ENCODE measurements at regions not wholly inside any gene's neighbourhood (a gene's known extent, or its start where the extent isn't known, plus 50 kb on each side); places are given as distances from the start of the nearest gene placed in this dataset.
"Not testable (repeated sequence)": the region's sequence is repeated elsewhere in the genome, so short reads cannot be mapped to it uniquely, and the experiment has no call there.

GRCh38 chr6:169093770-169094551 is 159.7 kb downstream of the THBS2 start:
- Mint-ChIP-seq H3K4me3 (ENCODE audit: low read depth) (no peak overlapping the region), H3K4me1 (ENCODE audit: low read depth) (no peaks in the 10 kb centered on the region), H3K27me3 (ENCODE audit: low read depth) (no peaks in the 10 kb centered on the region), H3K27ac (no peak overlapping the region), H3K9me3 (peaks cover 28% of the 10 kb centered on the region), H3K36me3 (ENCODE audit: low read depth) (no peaks in the 10 kb centered on the region)
- intact Hi-C loops (cut with micrococcal nuclease), result no loop called here
- DNase-seq (ENCODE audit: low spot score), result no peak

- no peaks in the 10 kb centered on the region for H3K36me3 Mint-ChIP-seq (ENCODE audit: low read depth)
- H3K27me3 Mint-ChIP-seq (ENCODE audit: low read depth), result no peaks in the 10 kb centered on the region
- H3K27ac Mint-ChIP-seq, result no peak overlapping the region
- peaks cover 30% of the 10 kb centered on the region for H3K9me3 Mint-ChIP-seq
- intact Hi-C loops (cut with micrococcal nuclease), result no loop called here
- H3K4me3 Mint-ChIP-seq (ENCODE audit: low read depth), result no peak overlapping the region
- H3K4me1 Mint-ChIP-seq (ENCODE audit: low read depth), result no peaks in the 10 kb centered on the region
- no peak for DNase-seq (ENCODE audit: low spot score)
These were observed 160.5 kb downstream of the THBS2 start for GRCh38 chr6:169093066-169093723.

GRCh38 chr6:169092375-169092774 is 161.3 kb downstream of the THBS2 start:
- no peaks in the 10 kb centered on the region for H3K36me3 Mint-ChIP-seq (ENCODE audit: low read depth)
- DNase-seq (ENCODE audit: low spot score), result no peak
- no peak overlapping the region for H3K27ac Mint-ChIP-seq
- peaks cover 30% of the 10 kb centered on the region for H3K9me3 Mint-ChIP-seq
- no peaks in the 10 kb centered on the region for H3K4me1 Mint-ChIP-seq (ENCODE audit: low read depth)
- H3K27me3 Mint-ChIP-seq (ENCODE audit: low read depth), result no peaks in the 10 kb centered on the region
- H3K4me3 Mint-ChIP-seq (ENCODE audit: low read depth), result no peak overlapping the region
- intact Hi-C loops (cut with micrococcal nuclease), result no loop called here

- not testable (repeated sequence) for H3K4me3 Mint-ChIP-seq (ENCODE audit: low read depth); H3K27ac Mint-ChIP-seq
These were observed 163.0 kb downstream of the THBS2 start for GRCh38 chr6:169090514-169091127.

GRCh38 chr6:169088762-169089161 is 164.9 kb downstream of the THBS2 start:
- Mint-ChIP-seq H3K9me3 (peaks cover 30% of the 10 kb centered on the region), H3K27ac (no peak overlapping the region), H3K4me1 (ENCODE audit: low read depth) (no peaks in the 10 kb centered on the region), H3K36me3 (ENCODE audit: low read depth) (no peaks in the 10 kb centered on the region), H3K27me3 (ENCODE audit: low read depth) (no peaks in the 10 kb centered on the region), H3K4me3 (ENCODE audit: low read depth) (no peak overlapping the region)
- no peak for DNase-seq (ENCODE audit: low spot score)
- intact Hi-C loops (cut with micrococcal nuclease), result no loop called here

More at GRCh38 chr6:169090514-169091127, 163.0 kb downstream of the THBS2 start:
- H3K36me3 Mint-ChIP-seq (ENCODE audit: low read depth); H3K27me3 Mint-ChIP-seq (ENCODE audit: low read depth); intact Hi-C loops (cut with micrococcal nuclease); DNase-seq (ENCODE audit: low spot score); H3K4me1 Mint-ChIP-seq (ENCODE audit: low read depth): not testable (repeated sequence)
- peaks cover 30% of the 10 kb centered on the region for H3K9me3 Mint-ChIP-seq

GRCh38 chr6:169087443-169088041 is 166.1 kb downstream of the THBS2 start:
- H3K27me3 Mint-ChIP-seq (ENCODE audit: low read depth), result no peaks in the 10 kb centered on the region

GRCh38 chr6:169086616-169087015 is 167.0 kb downstream of the THBS2 start:
- H3K27me3 Mint-ChIP-seq (ENCODE audit: low read depth); DNase-seq (ENCODE audit: low spot score); H3K36me3 Mint-ChIP-seq (ENCODE audit: low read depth); H3K4me1 Mint-ChIP-seq (ENCODE audit: low read depth); intact Hi-C loops (cut with micrococcal nuclease); H3K27ac Mint-ChIP-seq; H3K4me3 Mint-ChIP-seq (ENCODE audit: low read depth): not testable (repeated sequence)
- peaks cover 24% of the 10 kb centered on the region for H3K9me3 Mint-ChIP-seq

More at GRCh38 chr6:169087443-169088041, 166.1 kb downstream of the THBS2 start:
- H3K27ac Mint-ChIP-seq, result no peak overlapping the region
- intact Hi-C loops (cut with micrococcal nuclease), result no loop called here
- no peaks in the 10 kb centered on the region for H3K36me3 Mint-ChIP-seq (ENCODE audit: low read depth)
- H3K9me3 Mint-ChIP-seq, result peaks cover 30% of the 10 kb centered on the region
- no peak for DNase-seq (ENCODE audit: low spot score)
- H3K4me3 Mint-ChIP-seq (ENCODE audit: low read depth), result no peak overlapping the region
- H3K4me1 Mint-ChIP-seq (ENCODE audit: low read depth), result no peaks in the 10 kb centered on the region

GRCh38 chr6:169086020-169086419 is 167.6 kb downstream of the THBS2 start:
- intact Hi-C loops (cut with micrococcal nuclease), result no loop called here
- Mint-ChIP-seq H3K27me3 (ENCODE audit: low read depth) (no peaks in the 10 kb centered on the region), H3K27ac (no peak overlapping the region), H3K4me1 (ENCODE audit: low read depth) (no peaks in the 10 kb centered on the region), H3K9me3 (peaks cover 18% of the 10 kb centered on the region), H3K4me3 (ENCODE audit: low read depth) (no peak overlapping the region), H3K36me3 (ENCODE audit: low read depth) (no peaks in the 10 kb centered on the region)
- DNase-seq (ENCODE audit: low spot score), result no peak

GRCh38 chr6:169085466-169085865 is 168.2 kb downstream of the THBS2 start:
- intact Hi-C loops (cut with micrococcal nuclease), result no loop called here
- no peaks in the 10 kb centered on the region for H3K4me1 Mint-ChIP-seq (ENCODE audit: low read depth)
- H3K4me3 Mint-ChIP-seq (ENCODE audit: low read depth), result no peak overlapping the region
- no peak for DNase-seq (ENCODE audit: low spot score)
- H3K27me3 Mint-ChIP-seq (ENCODE audit: low read depth), result no peaks in the 10 kb centered on the region
- no peaks in the 10 kb centered on the region for H3K36me3 Mint-ChIP-seq (ENCODE audit: low read depth)
- peaks cover 13% of the 10 kb centered on the region for H3K9me3 Mint-ChIP-seq
- no peak overlapping the region for H3K27ac Mint-ChIP-seq

GRCh38 chr6:169084557-169084956 is 169.1 kb downstream of the THBS2 start:
- H3K27ac Mint-ChIP-seq; H3K36me3 Mint-ChIP-seq (ENCODE audit: low read depth); intact Hi-C loops (cut with micrococcal nuclease); H3K9me3 Mint-ChIP-seq; H3K4me1 Mint-ChIP-seq (ENCODE audit: low read depth); H3K4me3 Mint-ChIP-seq (ENCODE audit: low read depth); DNase-seq (ENCODE audit: low spot score); H3K27me3 Mint-ChIP-seq (ENCODE audit: low read depth): not testable (repeated sequence)

GRCh38 chr6:169084067-169084466 is 169.6 kb downstream of the THBS2 start:
- DNase-seq (ENCODE audit: low spot score), result no peak

GRCh38 chr6:169083508-169083874 is 170.2 kb downstream of the THBS2 start:
- DNase-seq (ENCODE audit: low spot score), result no peak
- intact Hi-C loops (cut with micrococcal nuclease), result no loop called here
- Mint-ChIP-seq H3K9me3 (no peaks in the 10 kb centered on the region), H3K36me3 (ENCODE audit: low read depth) (no peaks in the 10 kb centered on the region), H3K4me3 (ENCODE audit: low read depth) (no peak overlapping the region), H3K27ac (no peak overlapping the region), H3K4me1 (ENCODE audit: low read depth) (no peaks in the 10 kb centered on the region), H3K27me3 (ENCODE audit: low read depth) (no peaks in the 10 kb centered on the region)

More at GRCh38 chr6:169084067-169084466, 169.6 kb downstream of the THBS2 start:
- no peak overlapping the region for H3K4me3 Mint-ChIP-seq (ENCODE audit: low read depth)
- no peak overlapping the region for H3K27ac Mint-ChIP-seq
- no peaks in the 10 kb centered on the region for H3K4me1 Mint-ChIP-seq (ENCODE audit: low read depth)
- peaks cover 3% of the 10 kb centered on the region for H3K9me3 Mint-ChIP-seq
- intact Hi-C loops (cut with micrococcal nuclease), result no loop called here
- H3K27me3 Mint-ChIP-seq (ENCODE audit: low read depth), result no peaks in the 10 kb centered on the region
- H3K36me3 Mint-ChIP-seq (ENCODE audit: low read depth), result no peaks in the 10 kb centered on the region

All from activated T-helper 2 cell treated with anti-CD3 and anti-CD28 coated beads, Interferon-gamma antibody, Interleukin-2, Interleukin-4, amounts not matched to agents 10 μg/mL and 5 μg/mL and 100 μg/mL, durations not matched to agents 14 hours and 24 hours and 36 hours (primary cell).